Epithelial cell of proximal tubule (primary cell): ENCODE measurements at regions not wholly inside any gene's neighbourhood (a gene's known extent, or its start where the extent isn't known, plus 50 kb on each side); places are given as distances from the start of the nearest gene placed in this dataset.

ENCODE experiments used
- DNase-seq: peaks from one replicate; pipeline ENCODE4 v3.0.0-alpha.2; 2011; ENCODE audit warnings: low read depth
- H3K4me3 ChIP-seq: 2 replicates; pipeline ENCODE4 v1.5.1; 2011; ENCODE audit warnings: low read depth, mild to moderate bottlenecking, low read length
- TF ChIP-seq, protein P1 (sequence below): conservative IDR thresholded peaks from 2 replicates; pipeline ENCODE4 v1.5.1; 2012; ENCODE audit warnings: low read depth, mild to moderate bottlenecking, low read length

DNA sequence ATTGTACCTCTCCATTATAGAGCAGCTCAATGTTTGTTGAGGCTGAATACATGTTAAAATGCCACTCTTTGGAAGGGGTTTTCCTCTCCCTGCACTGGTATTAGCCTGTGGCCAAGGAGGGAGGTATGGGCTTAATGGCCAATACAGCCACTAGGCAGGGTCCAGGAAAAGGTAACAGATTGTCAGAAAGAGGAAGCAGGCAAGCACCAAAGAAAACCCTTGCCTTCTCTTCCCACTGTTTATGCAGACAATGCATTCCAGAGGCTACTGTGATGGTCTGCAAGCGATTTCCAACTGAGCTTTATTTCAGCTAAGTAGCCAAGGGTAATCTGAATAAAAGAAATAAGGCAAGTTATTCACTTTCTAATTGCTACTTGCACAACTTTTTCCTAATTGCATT lies 95.3 kb upstream of the SLC27A6 start:
- no peak overlapping the region for H3K4me3 ChIP-seq
- TF ChIP-seq, protein P1, sequence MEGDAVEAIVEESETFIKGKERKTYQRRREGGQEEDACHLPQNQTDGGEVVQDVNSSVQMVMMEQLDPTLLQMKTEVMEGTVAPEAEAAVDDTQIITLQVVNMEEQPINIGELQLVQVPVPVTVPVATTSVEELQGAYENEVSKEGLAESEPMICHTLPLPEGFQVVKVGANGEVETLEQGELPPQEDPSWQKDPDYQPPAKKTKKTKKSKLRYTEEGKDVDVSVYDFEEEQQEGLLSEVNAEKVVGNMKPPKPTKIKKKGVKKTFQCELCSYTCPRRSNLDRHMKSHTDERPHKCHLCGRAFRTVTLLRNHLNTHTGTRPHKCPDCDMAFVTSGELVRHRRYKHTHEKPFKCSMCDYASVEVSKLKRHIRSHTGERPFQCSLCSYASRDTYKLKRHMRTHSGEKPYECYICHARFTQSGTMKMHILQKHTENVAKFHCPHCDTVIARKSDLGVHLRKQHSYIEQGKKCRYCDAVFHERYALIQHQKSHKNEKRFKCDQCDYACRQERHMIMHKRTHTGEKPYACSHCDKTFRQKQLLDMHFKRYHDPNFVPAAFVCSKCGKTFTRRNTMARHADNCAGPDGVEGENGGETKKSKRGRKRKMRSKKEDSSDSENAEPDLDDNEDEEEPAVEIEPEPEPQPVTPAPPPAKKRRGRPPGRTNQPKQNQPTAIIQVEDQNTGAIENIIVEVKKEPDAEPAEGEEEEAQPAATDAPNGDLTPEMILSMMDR = no peak
- DNase-seq = no peak

DNA sequence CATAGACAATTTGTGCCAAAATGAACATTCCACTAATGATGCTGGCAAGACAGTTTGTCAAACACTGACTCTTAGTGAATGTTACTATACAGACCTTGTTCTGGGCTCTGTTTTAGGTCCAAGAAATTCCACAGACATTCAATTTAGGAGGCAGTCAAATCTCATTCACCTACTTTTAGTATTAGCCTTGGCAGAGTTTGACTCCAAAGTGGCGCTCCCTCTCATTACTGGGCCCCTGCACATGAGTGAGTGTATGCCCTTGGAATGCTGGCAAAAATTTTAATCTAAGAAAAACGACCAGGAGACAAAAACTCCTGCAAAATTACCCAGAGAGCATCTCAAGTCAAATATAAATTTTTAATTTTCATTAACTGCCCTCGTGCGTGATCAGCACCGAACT lies 94.9 kb upstream of the SLC27A6 start:
- no peak overlapping the region for H3K4me3 ChIP-seq
- no peak for DNase-seq
- TF ChIP-seq, protein P1 = no peak

DNA sequence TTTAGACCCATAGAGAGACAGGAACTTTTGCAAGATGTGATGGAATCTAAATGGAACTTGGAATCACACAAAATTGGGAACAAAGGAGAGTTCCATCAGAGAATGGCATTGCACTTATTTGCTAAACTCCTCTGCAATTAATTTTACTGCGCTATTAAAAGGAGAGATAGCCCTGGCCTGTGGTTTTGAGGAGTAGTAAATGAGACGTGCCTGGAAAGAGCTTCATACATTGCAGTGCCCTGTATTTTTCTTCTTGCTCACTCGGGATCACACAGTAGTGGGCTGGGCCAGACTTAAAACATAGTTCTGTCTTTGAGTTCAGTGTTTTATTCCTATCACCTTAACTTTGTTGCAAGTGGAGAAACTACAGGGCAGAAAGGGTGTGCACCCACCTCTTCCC lies 94.4 kb upstream of the SLC27A6 start:
- TF ChIP-seq, protein P1 = no peak
- H3K4me3 ChIP-seq = no peak overlapping the region

DNA sequence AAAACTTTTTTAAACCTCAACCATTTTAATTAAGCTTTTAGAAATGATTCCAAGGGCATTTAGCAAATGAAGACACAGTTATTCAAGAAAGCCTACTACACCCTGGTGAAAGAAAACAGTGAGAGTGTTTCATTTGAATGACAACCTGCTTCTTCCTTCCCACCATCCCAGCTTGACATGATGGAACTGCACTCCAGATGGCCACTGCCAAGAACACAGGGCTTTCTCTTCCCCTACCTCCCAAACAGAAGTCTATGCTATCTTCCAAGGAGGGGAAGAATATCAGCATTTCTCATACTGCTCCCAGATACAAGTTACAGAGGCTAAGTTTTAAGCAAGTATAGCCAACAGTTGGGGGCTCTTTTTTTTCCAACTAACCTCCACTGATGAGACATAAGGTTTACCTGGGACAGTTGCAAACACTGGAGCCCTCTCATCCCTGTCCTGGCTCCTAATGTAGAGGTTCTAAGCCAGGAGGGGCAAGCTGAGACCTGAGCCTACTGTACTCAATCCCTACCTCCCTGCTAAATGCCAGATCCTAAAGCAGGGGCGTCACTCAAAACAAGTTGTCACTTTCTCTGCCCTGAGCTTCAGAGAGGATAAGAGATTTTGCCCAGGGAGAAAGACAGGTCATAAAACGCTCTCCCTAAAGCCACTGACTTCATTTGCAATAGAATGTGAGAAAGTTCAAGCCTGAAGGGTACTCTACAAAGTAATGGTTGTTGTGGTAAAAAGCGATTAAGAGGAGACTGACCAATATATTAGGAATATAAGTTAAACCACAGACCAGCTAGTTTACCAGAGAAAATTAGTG lies 88.5 kb upstream of the SLC27A6 start:
- DNase-seq = no peak
- TF ChIP-seq, protein P1 = no peak
- no peak overlapping the region for H3K4me3 ChIP-seq

More for the DNA sequence above, 94.4 kb upstream of the SLC27A6 start:
- no peak for DNase-seq

DNA sequence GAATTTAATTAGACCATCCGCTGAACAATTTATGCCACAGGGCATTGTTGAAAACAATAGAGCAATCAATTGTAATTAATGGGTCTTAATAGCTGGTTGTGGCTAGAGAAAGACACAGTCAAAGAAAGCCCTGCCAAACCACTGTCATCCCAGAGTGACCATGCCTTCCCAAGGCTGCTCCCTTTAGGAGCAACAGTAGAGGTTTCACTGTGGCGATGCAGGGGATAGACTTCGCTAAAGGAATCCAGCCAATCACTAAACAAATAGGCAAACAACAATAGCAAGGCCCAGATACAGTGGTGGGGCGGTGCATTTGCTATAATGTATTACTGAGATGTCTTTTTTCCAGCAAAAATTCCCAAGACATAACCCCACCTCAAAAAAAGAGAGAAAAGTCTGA lies 87.8 kb upstream of the SLC27A6 start:
- DNase-seq = no peak
- TF ChIP-seq, protein P1 = no peak
- H3K4me3 ChIP-seq = no peak overlapping the region

DNA sequence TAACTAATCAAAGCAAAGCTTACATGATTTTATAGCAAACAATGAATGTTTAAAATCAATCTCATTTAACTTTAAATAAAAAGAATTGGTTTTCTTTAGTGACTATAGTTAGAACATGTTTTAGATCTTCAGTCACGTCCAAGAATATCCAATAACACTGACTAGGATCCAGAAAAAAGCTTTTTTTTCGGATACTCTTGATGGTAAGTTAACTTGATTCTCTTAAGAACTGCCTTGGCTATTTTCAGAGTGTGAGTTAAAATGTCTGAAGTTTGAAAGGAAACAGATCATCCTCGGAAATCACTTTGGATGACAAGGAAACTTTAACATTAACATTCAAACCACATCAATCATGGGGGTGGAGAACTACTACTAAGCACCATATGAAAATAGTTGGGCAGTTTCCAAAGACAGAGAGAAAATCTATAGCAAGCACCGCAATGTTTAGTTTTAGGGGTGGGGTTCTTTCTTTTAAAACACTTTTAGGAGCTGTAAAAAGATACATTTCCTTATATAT lies 83.7 kb upstream of the SLC27A6 start:
- DNase-seq = no peak
- TF ChIP-seq, protein P1 = no peak

More for the DNA sequence above, 83.7 kb upstream of the SLC27A6 start:
- no peak overlapping the region for H3K4me3 ChIP-seq
